ENCODE measurements at regions not wholly inside any gene's neighbourhood (a gene's known extent, or its start where the extent isn't known, plus 50 kb on each side); places are given as distances from the start of the nearest gene placed in this dataset.
A peak's percentile ranks its signal among the peaks of the same experiment; 100 is the strongest.

DNA sequence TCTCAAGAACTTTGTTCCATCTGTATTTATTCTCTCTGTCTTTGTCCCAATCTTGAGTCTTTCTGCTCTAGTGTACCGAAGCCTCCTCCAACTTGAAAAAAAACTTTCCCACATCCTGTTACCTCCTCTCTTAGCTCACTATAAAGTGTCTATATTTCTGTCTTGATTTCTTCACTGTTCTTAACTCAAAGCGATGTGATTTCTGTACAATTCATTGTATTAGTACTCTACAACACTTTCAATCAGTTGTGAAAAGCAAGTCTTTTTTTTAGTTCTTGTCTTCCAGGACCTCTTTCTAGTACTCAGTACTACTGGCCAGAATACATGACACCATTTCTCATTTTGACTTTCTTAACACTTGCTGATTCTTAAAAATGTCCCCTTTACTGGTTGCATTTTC is 353.5 kb upstream of the SATB1 start:
- DNase-seq (ENCODE audit: low read depth in 1 of 2, low spot score in 1 of 2) = no peak

DNA sequence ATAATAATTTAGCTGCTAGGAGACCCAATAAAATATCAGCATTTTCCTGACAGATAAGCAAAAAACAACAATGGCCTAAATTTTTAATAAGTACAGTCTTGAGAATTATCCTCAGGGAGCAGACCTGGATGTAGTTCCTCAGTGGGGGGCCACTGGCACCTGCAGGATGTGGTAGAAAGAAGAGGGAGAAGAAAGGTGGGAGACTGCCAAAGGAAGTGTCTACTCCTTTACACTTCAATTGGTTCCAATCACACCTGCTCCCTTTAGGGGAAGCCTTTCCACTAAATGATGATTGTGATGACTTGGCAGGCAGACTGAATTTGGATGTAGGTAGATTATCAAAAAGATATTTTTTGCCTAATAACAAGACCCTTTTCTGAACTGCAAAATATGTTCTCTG is 353.0 kb upstream of the SATB1 start:
- no peak for DNase-seq (ENCODE audit: low read depth in 1 of 2, low spot score in 1 of 2)

DNA sequence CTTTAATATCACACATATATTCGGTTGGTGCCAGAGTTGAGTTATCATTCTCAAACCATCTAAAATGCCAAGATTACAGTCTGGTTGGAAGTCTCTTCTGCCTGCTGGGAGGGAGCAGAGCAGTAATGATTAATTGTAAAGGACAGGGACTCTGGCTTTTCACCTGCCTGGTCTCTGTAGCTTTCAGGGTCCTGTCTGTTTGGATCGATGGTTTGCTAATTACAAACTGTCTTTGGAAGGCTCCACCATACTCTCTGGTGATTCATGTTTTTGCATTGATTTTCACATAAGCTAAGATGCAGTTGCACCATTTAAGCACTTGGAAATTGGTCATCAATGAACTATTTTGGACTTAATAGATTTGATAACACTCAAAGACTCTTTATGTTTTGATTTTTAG is 350.4 kb upstream of the SATB1 start:
- DNase-seq (ENCODE audit: low read depth in 1 of 2, low spot score in 1 of 2) = no peak

DNA sequence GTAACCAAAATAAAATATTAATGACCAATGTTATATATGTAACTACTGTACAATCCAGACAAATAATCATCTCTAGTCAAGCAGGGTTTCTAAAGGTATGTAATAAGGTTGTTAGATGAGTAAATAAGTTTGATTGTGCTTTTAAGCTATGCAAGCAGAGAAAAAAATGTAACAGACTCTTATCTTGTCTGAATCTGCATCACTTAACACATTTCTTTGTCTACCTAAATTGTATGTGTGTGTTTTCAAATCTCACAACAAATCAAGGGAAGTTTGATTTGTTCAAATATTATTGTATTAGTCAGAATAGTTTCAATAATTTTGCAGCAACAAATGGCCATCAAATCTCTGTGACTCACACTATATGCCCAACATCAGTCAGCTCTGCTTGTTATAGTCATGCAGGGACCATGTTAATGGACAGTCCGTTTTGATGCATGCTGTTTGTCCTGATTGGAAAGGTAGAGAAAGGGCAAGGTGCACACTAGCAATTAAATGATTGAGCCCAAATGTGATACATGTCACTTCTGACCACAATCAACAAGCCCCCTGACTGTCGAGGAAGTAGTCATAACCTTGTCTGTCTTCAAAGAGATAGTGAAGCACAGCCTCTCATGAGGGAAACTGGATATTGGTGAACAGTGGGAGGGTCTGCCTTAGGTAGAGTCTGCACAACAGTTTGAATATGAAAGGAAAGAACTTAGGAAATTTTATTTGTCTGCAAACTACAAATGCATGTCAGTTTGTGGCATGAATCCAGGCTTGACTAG is 349.4 kb upstream of the SATB1 start:
- DNase-seq (ENCODE audit: low read depth in 1 of 2, low spot score in 1 of 2) = no peak

DNA sequence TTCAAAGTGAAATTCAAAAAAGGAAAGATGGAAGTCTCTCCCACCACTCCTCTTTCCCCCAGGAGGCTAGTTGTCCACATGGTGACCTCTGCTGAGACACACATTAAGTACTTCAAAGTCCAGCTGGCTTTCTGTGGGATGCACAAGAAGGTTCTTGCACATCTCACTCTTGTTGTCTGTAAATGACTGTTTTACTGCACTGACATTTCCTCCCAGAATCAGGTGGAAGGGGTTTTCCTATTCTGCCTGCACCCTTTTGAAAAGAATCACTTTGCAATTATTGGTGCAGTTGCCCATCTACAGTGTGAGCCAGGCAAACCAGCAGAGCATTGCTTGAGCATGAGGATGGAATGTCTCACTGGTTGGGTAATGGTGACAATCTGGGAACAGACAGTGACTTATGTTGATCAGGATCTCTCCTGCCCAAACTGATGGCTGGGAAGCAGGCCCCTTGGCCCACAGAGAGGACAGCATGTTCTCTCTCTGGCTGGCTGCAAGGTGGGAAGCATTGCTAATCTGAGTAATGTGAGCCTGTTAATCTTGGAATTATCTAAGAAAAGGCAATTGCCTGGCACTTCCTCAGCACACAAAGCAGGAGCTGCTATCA is 347.7 kb upstream of the SATB1 start:
- no peak for DNase-seq (ENCODE audit: low read depth in 1 of 2, low spot score in 1 of 2)

DNA sequence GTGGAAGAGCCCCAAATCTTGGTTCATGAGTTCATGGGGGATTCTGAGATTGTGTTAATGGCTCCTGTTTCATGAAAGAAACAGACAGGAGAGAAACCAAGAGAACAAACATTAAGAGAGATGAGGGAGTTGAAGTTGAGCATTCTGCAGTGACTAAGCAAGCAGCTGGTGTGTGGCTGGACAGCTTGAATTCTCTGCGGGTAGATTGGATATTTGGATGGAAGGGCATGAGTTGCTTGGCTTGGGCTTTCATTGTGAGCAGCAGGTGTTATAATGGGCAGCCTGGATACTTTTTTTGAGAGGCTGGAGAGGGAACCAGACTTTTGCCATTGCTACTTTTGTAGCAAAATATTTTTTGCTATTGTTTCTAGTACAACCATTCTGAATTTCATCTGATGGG is 346.8 kb upstream of the SATB1 start:
- no peak for DNase-seq (ENCODE audit: low read depth in 1 of 2, low spot score in 1 of 2)

DNA sequence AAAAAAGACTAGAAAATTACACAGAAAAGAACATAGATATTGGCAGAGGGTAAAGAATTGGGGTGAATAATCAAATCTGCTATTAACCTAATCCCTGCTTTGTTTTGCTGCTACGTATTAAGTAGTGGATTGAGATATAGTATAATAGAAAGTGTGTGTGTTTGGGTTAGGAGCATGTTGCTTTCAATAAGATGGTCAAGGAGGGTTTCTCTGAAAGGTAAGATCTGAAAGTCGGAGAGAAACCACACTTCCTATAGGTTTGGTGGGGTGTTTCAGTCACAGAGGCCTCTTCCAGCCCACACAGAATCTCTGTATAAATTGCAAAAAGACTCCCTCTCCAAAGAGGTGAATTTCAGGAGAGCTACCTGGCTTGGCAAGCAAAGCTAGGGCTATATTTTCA is 345.7 kb upstream of the SATB1 start:
- DNase-seq (ENCODE audit: low read depth in 1 of 2, low spot score in 1 of 2) = no peak

DNA sequence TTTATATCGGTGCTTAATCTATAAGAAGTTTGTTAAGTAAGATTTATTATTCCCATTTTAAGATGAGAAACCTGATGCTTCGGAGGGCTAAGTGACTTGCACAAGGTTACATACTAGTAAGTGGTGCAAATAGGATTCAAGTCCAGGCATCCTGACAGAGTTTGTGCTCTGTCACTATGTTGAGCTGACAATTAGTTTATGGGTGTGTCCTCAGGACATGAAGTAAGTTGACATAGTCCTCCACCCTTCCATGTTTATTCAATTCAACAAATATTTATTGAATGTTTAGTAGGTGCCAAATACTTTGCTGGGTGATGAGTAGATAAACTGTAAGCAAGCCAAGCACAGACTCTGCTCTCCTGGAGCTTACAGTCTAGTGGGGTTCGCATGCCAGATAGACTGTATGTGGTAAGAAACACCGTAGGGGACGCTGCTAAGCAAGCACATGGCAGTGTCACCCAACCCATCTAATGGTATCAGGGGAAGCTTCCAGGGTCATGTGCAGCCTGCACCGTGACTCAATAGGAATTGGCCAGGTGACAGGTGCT is 342.7 kb upstream of the SATB1 start:
- DNase-seq (ENCODE audit: low read depth in 1 of 2, low spot score in 1 of 2) = no peak

DNA sequence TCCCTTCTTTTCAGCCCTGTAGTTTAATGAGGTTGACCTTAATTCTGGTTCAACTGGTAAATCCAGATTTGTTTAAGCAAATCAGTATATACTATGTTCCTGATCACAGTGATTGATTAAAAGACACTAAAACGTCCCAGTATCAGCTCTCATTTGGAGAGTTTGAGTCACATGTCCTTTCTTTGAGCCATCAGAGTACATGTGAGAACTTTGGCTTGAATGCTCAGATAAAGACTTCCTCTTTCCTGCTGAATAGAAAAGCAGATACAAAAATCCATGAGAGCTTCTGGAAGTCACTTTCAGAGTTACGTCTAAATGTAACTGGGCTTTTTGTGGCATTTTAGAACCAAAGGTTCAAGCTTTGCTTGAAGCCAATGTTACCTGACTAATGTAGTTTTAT is 341.8 kb upstream of the SATB1 start:
- no peak for DNase-seq (ENCODE audit: low read depth in 1 of 2, low spot score in 1 of 2)

DNA sequence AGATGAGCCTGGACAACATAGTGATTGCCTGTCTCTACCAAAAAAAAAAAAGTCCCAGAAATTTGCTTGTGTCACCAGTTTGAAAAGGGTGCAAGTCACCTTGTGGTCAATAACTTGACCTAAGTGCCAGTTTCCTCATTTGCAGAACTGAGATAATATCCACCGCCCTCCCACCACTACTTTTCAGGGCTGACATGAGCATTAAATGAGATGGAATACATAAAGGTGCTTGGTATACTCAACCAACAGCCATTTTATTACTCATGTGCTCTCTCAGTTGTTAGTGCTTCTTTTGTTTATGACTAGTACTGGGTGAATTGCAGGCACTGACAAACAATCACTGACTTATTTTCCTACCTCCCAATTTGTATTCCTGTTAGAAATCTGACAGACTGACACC is 340.5 kb upstream of the SATB1 start:
- DNase-seq (ENCODE audit: low read depth in 1 of 2, low spot score in 1 of 2) = no peak

DNA sequence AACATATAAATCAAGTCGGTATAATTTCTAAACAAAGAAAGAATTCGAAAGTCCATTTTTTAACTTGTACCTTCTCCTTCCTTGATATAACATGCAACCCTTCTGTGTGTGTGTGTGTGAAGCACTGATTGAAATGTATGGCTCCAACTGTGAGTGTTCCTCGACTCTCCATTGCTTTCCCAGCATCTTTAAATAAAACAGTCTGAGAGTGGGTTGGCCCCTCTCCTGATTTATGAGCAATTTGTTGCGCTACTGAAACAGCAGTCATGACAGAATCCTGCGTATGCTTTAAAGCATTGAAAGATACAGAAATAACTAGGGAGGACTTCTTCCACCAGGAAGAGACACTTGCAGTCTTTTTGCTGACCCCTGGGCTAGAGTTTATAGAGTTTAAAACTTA is 340.0 kb upstream of the SATB1 start:
- no peak for DNase-seq (ENCODE audit: low read depth in 1 of 2, low spot score in 1 of 2)

DNA sequence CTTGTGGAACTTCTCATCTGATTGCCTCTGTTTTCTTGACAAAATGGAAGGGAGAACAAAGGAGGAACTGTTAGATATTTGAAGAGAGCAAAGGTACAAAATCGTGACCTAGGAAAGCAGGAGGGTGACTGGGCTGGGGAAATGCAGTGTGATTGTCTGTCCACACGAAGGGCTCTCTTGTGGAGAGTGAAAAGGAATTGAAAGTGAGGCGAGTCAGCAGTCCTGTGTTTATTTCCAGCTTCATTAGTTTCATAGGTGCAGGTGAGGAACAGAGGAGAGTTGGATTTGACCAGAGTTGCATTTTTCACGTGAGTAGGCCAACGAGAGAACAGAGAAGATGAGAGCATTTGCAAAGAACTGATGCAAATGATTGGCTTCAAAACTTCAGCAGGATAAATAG is 336.4 kb upstream of the SATB1 start:
- DNase-seq (ENCODE audit: low read depth in 1 of 2, low spot score in 1 of 2) = no peak

DNA sequence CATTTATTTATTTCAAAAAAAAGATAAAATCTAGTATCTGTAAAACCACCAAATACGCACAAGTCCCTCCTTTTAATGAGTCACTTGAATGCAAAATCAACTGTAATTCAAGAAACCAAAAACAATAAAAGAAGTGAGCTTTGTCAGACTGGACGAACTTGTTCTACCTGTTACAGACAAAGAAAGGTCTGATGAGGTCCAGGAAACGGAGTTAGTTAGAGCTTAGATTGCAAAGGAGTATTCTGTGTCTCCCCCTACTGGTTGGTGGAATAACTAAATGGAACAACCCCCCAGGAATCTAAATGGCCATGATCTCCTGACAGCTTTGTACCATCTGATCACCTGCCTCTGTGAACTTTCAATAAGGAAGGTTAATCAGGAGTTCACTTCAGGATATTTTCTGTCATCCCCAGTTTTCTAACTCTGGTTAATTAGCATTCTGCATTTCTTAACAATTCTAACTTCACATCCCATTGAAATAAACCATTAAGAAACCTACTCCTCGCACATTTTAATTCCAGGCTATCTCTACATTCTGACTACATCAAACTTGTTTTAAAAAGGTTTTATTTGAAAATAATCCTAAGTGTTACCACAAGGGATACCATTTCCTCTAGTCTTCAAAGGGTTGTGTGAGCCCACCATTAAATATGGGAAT is 333.0 kb upstream of the SATB1 start:
- peak in 1 of 2 donors; percentile 64 for DNase-seq (ENCODE audit: low read depth in 1 of 2, low spot score in 1 of 2)

DNA sequence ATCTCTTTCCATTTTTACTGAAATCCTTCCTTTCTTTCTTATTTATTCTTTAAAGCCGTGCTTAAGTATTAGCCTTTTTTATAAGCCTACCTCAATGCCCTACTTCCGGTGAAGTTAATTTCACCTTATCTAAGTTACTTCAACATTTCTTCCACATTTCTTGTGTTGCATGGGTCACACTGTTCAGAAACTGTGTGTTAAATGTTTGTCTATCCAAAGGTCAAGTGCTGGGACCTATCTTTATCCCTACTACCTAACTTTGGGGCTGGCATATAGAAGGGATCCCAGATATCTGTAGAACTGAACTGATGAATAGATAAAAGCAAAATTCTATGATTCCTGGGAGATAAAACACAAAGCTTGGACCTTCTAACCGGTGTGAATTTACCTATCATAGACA is 332.3 kb upstream of the SATB1 start:
- DNase-seq (ENCODE audit: low read depth in 1 of 2, low spot score in 1 of 2) = no peak

DNA sequence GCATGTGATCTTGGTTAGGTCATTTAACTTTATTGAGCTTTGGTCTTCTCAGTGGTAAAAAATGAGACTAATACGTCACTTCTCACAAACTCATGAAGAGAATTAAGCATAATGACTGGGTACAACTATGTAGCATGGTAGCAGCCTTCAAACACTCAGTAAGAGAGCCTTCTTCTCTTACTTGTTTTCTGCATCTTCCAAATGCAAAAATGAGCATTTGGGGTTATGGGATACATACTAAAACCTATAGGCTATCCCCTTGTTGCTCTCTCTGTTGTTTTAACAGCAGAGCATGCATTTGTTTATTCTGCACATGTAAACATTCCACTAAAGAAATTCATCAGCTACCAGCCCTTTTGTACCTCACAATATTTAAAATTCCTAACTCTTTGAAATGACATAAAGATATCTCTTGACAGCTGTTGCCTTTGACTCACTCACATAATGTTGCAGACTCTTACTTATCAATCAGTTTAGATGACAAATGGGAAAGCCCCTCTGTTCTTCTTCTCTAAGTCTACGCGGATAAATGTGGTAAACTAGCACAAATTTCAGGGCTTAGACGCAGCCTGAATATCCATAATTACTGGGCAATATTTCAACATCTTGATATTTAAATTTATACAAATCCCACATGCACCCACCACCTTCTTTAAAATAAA is 327.3 kb upstream of the SATB1 start:
- DNase-seq (ENCODE audit: low read depth in 1 of 2, low spot score in 1 of 2) = no peak

DNA sequence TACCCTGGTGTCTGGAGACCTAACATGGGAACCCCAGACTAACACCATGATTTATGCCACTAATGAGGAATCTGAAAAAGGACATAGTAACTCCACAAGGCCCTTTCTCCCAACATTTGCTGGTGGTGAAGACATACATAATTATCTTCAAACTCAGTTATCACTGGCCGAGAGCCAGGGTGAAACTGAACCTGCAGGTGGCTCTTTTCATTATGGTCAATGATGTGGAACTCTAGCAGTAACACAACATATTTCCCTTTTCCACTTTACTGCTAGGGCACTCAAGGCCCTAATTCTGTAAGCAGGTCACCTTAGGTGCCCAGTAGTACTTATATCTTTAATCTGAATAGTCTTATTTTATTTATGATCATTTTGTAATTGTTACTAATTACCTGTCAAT is 326.4 kb upstream of the SATB1 start:
- no peak for DNase-seq (ENCODE audit: low read depth in 1 of 2, low spot score in 1 of 2)

DNA sequence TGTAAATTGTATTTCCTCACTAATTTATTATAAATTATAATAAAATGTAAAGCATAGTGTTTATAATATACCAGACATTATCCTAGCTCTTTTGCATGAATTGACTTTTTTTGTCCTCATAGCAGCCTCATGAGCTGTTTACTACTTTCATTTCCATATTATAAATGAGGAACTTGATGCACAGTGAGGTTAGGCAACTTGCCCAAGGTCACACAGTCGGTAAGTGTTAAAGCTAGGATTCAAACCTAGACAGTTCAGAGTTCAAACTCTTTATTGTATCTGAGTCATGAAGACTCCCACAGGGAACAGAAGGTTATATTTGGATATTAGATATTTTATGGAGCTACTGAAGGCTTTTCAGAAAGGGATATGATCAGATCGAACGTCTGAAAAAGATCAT is 322.2 kb upstream of the SATB1 start:
- no peak for DNase-seq (ENCODE audit: low read depth in 1 of 2, low spot score in 1 of 2)

DNA sequence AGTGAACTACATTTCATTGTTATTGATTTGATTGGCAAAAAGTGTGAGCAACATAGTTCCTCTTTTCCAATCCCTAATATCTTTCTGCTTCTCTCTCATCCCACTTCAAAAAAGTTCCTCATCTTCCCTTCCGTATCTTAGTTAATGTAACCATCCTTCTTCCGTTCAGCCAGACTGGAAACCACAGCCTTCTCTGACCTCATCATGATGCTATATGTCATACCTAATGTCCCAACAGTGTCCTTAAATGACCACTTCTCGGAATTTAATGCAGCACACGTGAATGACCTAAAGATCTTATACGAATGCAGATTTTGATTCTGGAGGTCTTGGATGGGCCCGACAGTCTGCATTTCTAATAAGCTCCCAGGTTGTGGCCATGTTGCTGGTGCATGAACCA is 320.3 kb upstream of the SATB1 start:
- DNase-seq (ENCODE audit: low read depth in 1 of 2, low spot score in 1 of 2) = no peak

DNA sequence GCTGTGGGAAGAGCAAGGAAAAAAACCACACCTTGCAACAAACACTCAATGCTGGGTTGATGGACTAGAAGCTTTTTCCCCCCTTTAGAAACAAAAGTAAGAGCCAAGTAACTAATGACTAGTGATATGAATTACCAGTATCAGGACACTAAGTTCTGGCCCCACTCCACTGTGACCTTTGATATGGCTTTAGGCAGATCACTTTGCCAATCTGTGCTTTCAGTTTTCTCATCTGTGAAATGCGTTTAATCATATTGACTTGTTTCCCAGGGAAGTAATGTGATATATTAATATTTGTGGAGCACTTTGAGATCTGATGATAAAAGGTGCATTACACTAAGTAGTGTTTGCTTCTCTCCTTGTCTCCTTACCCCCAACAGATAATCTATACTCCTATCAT is 319.3 kb upstream of the SATB1 start:
- DNase-seq (ENCODE audit: low read depth in 1 of 2, low spot score in 1 of 2) = no peak

DNA sequence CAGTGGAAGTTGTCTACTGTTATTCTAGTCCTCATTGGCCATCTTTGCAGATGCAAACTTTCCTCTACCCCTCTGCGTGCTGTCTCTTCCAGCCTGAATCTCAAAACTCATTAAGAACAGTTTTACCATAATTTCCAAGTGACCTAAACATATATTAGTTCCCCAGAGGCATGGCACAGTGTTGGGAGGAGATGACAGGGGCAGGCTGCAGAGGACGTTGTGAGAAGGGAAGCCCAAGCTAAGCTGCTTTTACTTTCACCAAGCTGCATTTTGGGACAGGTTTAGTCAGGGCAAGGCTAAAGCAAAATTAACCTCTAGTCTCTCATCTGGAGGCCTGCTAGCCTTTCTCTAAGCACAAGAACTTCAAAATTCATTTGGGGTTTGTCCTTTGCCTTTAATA is 318.6 kb upstream of the SATB1 start:
- DNase-seq (ENCODE audit: low read depth in 1 of 2, low spot score in 1 of 2) = no peak

DNA sequence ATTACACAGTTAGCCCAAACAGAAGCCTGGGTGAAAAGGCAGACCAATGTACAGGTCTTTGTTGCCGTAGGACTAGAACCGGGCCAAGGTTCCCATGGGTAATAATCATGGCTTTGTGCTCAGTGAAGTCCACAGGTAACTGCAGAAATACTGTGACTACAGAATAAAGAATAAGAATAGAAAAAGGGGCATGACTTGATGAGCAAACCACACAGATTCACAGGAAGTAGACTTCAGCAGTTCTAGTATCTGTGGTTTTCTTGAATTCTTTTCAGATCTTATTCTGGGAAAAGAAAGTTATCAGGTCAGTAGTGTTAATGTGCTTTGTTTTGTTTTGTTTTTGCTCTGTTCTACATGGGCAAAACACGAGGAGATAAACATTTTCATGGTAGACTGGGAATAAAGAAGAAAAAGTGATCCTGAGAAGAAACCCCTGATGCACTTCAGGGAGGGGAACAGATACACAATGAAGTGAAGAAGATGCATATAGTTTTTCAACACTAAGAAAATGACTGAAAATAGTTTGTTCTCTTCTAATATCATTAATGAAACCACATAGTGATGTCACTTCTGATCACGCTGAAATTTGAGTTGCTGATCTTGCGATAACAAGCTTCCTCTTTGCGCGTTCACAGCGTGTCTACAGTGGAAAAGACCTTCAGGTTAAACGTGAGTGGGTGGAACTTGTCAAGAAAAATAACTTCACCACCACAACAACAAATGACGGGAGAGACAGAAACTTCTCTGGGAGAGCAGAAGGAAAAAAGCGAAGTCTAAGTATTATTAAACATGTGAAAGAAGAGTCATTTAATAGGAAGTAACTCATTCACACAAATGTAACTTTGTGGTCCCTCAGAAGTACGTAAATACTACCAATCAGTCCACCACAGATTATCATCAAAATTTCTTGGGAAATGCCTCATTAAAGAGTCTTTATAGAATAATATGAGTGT is 315.8 kb upstream of the SATB1 start:
- peak in 1 of 2 donors; percentile 81 for DNase-seq (ENCODE audit: low read depth in 1 of 2, low spot score in 1 of 2)

All from activated CD4-positive, alpha-beta T cell treated with anti-CD3 and anti-CD28 coated beads, Interleukin-2, amount 50 U/mL, for 24 hours (primary cell).